Esophagus squamous epithelium (tissue), 5 donors: ENCODE measurements at regions not wholly inside any gene's neighbourhood (a gene's known extent, or its start where the extent isn't known, plus 50 kb on each side); places are given as distances from the start of the nearest gene placed in this dataset.

Source experiments
- DNase-seq: peaks from one replicate; lab custom pipeline; 2025; lab: John Stamatoyannopoulos, UW
- H3K27ac ChIP-seq, 4 donors: fragments of 200-600 bp; sonication (generic); one replicate each; pipeline ENCODE4 v1.5.1; 2016 to 2019; ENCODE audit warnings: mild to moderate bottlenecking in 1 of 4
- H3K27me3 ChIP-seq, 4 donors: fragments of 200-600 bp; sonication (generic); 1 replicate in 3 of 4; 2 replicates in 1 of 4; pipeline versions ENCODE4 v1.5.1 to v1.6.0; 2017 to 2021; ENCODE audit warnings: antibody characterized with exemption in 1 of 4
- H3K36me3 ChIP-seq, 3 donors: fragments of 200-600 bp; sonication (generic); one replicate each; pipeline ENCODE4 v1.5.1; 2016 to 2019
- H3K4me1 ChIP-seq, 3 donors: fragments of 200-600 bp; sonication (generic); one replicate each; pipeline ENCODE4 v1.5.1; 2017 to 2019
- H3K4me3 ChIP-seq, 4 donors: fragments of 200-600 bp; sonication (generic); 1 replicate in 3 of 4; 2 replicates in 1 of 4; pipeline ENCODE4 v1.5.1; 2016 to 2019; ENCODE audit warnings: mild to moderate bottlenecking in 2 of 4, moderate library complexity in 1 of 4
- H3K9me3 ChIP-seq, 3 donors: fragments of 200-600 bp; sonication (generic); one replicate each; pipeline ENCODE4 v1.5.1; 2016 to 2019
- POLR2A ChIP-seq, 4 donors: fragments of 450-650 bp; IDR thresholded peaks; one replicate each; pipeline ENCODE4 v1.6.1; 2017; ENCODE audit warnings: antibody characterized with exemption in 4 of 4, mild to moderate bottlenecking in 4 of 4, moderate library complexity in 3 of 4
- WGBS, 2 donors: methylation state at CpG; one replicate each; pipeline ENCODE4 v1.1.5; 2018; 5-methylcytosine and 5-hydroxymethylcytosine counted together
- intact Hi-C: fragments of 100-400 bp; cut with DNase I; formaldehyde crosslinking; loops from one replicate; pipeline ENCODE4 v1.15.0; 2022
- TF ChIP-seq, protein P1 (sequence below), 6 experiments: fragments of 450-650 bp in 4 of 6; fragments of 200-600 bp in 2 of 6; sonication (generic) in 2 of 6; IDR thresholded peaks; one replicate each; pipeline ENCODE4 v1.5.1; 2016 to 2019; ENCODE audit warnings: antibody characterized with exemption in 6 of 6, mild to moderate bottlenecking in 4 of 6, moderate library complexity in 4 of 6
- donor health status: DM: yes; HTN: yes; CAD: no.

DNA sequence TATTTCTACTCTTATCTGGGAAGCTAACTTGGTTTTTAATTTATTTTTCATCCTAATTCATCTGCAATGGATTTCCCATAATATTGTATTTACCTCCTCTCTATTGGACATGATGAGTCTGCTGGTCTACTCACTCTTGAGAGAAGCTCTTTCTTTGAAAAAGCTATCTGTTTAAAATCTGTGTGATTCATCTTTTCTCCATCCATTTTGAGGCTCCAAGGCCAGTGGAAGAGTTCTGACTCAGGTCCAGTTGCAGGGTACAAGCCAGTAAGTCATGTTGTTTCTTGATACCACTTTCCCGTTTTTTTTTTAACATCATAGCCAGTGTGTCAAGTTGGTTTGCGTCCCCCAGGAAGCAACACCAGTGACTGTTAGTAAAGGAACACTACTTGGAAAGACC is 160.3 kb upstream of the BMP4 start:
- H3K36me3 ChIP-seq: no peaks in the 10 kb centered on the region
- H3K4me1 ChIP-seq: no peaks in the 10 kb centered on the region
- H3K4me3 ChIP-seq: no peak overlapping the region
- no peaks in the 10 kb centered on the region for H3K27me3 ChIP-seq
- TF ChIP-seq, protein P1, sequence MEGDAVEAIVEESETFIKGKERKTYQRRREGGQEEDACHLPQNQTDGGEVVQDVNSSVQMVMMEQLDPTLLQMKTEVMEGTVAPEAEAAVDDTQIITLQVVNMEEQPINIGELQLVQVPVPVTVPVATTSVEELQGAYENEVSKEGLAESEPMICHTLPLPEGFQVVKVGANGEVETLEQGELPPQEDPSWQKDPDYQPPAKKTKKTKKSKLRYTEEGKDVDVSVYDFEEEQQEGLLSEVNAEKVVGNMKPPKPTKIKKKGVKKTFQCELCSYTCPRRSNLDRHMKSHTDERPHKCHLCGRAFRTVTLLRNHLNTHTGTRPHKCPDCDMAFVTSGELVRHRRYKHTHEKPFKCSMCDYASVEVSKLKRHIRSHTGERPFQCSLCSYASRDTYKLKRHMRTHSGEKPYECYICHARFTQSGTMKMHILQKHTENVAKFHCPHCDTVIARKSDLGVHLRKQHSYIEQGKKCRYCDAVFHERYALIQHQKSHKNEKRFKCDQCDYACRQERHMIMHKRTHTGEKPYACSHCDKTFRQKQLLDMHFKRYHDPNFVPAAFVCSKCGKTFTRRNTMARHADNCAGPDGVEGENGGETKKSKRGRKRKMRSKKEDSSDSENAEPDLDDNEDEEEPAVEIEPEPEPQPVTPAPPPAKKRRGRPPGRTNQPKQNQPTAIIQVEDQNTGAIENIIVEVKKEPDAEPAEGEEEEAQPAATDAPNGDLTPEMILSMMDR (IDR thresholded peaks at IDR 0.05): no peak
- no peak for TF ChIP-seq POLR2A (IDR thresholded peaks at IDR 0.05)
- H3K27ac ChIP-seq: no peak overlapping the region
- no peaks in the 10 kb centered on the region for H3K9me3 ChIP-seq
- DNase-seq: no peak
- 72 to 84% methylated on average over 2 of the region's 2 CpGs for WGBS, 2 donors
- intact Hi-C loops: no loop called here

DNA sequence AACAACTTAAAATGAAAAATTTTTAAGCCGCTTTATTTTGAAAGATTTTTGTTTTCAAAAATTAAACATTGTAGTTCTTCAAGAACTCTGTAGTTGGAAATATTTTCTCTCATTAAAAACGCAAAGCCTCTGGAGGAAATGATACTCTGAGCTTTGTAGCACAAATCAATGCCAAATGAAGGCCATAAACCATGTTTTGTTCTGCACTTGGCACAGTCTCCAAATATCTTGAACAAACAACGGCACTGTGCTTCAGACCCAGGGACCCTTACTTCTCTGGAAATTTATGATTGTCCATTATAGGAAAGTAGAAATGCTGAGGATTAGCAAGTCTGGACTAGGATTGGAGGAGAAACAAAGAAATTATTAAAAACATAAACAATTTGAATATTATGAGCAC is 160.8 kb upstream of the BMP4 start:
- Histone ChIP-seq H3K36me3 (no peaks in the 10 kb centered on the region), H3K4me3 (no peak overlapping the region), H3K27ac (no peak overlapping the region), H3K27me3 (no peaks in the 10 kb centered on the region), H3K4me1 (no peaks in the 10 kb centered on the region), H3K9me3 (no peaks in the 10 kb centered on the region)
- intact Hi-C loops: no loop called here
- WGBS, 2 donors: 45 to 77% methylated on average over 3 of the region's 3 CpGs
- TF ChIP-seq, protein P1 (IDR thresholded peaks at IDR 0.05): no peak
- no peak for TF ChIP-seq POLR2A (IDR thresholded peaks at IDR 0.05)
- DNase-seq: no peak

DNA sequence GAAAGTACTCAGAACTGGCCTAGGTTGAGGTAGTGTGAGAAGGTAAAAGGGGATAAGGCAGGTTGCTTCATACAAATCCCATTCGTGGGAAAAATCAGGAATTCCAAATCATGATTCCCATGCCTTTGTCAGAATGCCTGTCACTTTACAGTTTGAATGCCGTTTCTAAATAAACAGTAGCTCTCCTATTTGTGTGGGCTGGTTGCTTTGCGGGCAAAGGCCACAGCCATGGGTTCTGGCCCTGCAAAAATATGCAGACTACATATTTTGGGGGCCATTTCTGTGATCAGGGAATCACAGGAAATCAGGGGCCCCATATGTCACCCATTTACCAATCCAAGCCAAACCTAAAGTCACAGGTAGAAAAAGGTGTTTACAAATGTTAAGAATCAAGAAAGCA is 161.3 kb upstream of the BMP4 start:
- Histone ChIP-seq H3K4me1 (no peaks in the 10 kb centered on the region), H3K4me3 (no peak overlapping the region), H3K27ac (no peak overlapping the region), H3K36me3 (no peaks in the 10 kb centered on the region), H3K27me3 (no peaks in the 10 kb centered on the region), H3K9me3 (no peaks in the 10 kb centered on the region)
- TF ChIP-seq POLR2A (IDR thresholded peaks at IDR 0.05): no peak
- TF ChIP-seq, protein P1 (IDR thresholded peaks at IDR 0.05): no peak
- WGBS, 2 donors: 79 to 80% methylated on average over 3 of the region's 3 CpGs
- DNase-seq: no peak
- intact Hi-C loops: no loop called here

DNA sequence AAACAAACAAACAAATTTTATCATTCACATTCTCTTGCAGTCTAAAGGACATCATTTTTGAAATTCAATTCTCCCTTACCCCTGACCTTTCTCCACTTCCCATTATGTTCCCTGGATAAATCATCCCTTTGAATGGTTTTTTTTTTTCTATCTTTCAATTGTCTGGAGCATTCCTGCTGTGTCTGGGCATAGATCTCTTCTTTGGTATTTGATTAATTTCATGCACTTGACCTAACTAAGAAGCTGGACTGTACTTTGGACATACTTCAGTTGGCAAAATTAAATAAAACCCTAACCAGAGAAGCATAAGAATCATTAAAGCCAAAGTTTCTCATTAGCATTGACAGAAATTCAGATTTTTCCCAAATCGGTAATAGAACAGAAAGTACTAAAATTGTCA is 163.6 kb upstream of the BMP4 start:
- H3K27ac ChIP-seq: no peak overlapping the region
- no peak overlapping the region for H3K4me3 ChIP-seq
- TF ChIP-seq, protein P1 (IDR thresholded peaks at IDR 0.05): no peak
- no peak for TF ChIP-seq POLR2A (IDR thresholded peaks at IDR 0.05)
- no peaks in the 10 kb centered on the region for H3K4me1 ChIP-seq
- no peaks in the 10 kb centered on the region for H3K9me3 ChIP-seq
- DNase-seq: no peak
- no peaks in the 10 kb centered on the region for H3K36me3 ChIP-seq
- 67 to 100% methylated on average over 1 of the region's 1 CpG for WGBS, 2 donors
- intact Hi-C loops: no loop called here
- H3K27me3 ChIP-seq: no peaks in the 10 kb centered on the region

DNA sequence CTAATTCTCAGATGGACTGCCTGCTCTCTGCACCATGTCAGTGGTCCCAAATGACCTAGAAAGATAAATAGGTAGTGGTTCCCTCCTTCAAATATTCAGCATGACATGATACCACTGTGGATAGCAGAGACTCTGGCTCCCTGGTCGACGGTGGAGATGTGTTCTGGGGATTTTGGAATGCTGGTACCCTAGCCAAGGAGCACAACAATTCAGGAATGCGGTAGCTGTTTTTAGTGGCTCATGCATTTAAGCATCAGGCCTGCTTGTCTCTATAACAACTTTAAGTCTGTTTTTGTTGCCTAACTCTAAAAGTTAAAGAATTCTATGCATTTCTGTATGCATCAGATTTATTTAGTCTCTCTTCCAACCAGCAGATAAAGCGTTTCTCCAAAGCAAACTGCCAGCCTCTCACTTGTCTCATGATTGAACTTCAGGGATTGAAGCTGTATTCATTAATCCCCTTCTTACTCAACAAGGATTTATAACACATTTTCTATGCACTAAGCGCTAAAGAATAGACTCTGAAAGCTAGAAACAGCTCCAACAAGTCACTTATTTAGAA is 164.9 kb upstream of the BMP4 start:
- Histone ChIP-seq H3K4me1 (no peaks in the 10 kb centered on the region), H3K9me3 (no peaks in the 10 kb centered on the region), H3K27ac (no peak overlapping the region), H3K36me3 (no peaks in the 10 kb centered on the region), H3K27me3 (no peaks in the 10 kb centered on the region), H3K4me3 (no peak overlapping the region)
- TF ChIP-seq POLR2A (IDR thresholded peaks at IDR 0.05): no peak
- TF ChIP-seq, protein P1 (IDR thresholded peaks at IDR 0.05): no peak
- no peak for DNase-seq
- 73 to 79% methylated on average over 5 of the region's 5 CpGs for WGBS, 2 donors
- intact Hi-C loops: no loop called here
